ENCODE measurements at regions not wholly inside any gene's neighbourhood (a gene's known extent, or its start where the extent isn't known, plus 50 kb on each side); places are given as distances from the start of the nearest gene placed in this dataset.

DNA sequence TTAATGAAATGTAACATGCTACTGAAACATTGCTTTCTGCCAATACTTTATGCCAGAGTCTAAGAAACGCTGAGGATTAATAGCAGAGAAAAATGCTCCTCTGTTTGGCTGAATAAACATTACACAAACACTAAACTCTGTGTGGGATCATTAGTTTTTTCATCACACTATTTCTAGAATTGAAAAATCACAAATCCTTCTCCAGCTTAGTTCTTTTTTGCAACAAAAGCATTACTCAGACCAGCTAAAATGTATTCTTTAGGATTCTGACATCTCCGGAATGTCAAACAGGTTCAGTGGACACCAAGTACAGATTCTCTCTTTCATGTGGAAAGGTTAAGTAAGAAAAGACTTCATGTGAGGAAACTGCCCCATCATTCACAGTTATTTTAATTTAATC is 226.9 kb downstream of the SIM1 start:
- TF ChIP-seq, protein P1, sequence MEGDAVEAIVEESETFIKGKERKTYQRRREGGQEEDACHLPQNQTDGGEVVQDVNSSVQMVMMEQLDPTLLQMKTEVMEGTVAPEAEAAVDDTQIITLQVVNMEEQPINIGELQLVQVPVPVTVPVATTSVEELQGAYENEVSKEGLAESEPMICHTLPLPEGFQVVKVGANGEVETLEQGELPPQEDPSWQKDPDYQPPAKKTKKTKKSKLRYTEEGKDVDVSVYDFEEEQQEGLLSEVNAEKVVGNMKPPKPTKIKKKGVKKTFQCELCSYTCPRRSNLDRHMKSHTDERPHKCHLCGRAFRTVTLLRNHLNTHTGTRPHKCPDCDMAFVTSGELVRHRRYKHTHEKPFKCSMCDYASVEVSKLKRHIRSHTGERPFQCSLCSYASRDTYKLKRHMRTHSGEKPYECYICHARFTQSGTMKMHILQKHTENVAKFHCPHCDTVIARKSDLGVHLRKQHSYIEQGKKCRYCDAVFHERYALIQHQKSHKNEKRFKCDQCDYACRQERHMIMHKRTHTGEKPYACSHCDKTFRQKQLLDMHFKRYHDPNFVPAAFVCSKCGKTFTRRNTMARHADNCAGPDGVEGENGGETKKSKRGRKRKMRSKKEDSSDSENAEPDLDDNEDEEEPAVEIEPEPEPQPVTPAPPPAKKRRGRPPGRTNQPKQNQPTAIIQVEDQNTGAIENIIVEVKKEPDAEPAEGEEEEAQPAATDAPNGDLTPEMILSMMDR (IDR thresholded peaks at IDR 0.05; ENCODE audit: insufficient read depth, low read length), result no peak
- no peak for TF ChIP-seq POLR2AphosphoS5 (IDR thresholded peaks at IDR 0.05; ENCODE audit: low read depth)
- TF ChIP-seq, protein P2, sequence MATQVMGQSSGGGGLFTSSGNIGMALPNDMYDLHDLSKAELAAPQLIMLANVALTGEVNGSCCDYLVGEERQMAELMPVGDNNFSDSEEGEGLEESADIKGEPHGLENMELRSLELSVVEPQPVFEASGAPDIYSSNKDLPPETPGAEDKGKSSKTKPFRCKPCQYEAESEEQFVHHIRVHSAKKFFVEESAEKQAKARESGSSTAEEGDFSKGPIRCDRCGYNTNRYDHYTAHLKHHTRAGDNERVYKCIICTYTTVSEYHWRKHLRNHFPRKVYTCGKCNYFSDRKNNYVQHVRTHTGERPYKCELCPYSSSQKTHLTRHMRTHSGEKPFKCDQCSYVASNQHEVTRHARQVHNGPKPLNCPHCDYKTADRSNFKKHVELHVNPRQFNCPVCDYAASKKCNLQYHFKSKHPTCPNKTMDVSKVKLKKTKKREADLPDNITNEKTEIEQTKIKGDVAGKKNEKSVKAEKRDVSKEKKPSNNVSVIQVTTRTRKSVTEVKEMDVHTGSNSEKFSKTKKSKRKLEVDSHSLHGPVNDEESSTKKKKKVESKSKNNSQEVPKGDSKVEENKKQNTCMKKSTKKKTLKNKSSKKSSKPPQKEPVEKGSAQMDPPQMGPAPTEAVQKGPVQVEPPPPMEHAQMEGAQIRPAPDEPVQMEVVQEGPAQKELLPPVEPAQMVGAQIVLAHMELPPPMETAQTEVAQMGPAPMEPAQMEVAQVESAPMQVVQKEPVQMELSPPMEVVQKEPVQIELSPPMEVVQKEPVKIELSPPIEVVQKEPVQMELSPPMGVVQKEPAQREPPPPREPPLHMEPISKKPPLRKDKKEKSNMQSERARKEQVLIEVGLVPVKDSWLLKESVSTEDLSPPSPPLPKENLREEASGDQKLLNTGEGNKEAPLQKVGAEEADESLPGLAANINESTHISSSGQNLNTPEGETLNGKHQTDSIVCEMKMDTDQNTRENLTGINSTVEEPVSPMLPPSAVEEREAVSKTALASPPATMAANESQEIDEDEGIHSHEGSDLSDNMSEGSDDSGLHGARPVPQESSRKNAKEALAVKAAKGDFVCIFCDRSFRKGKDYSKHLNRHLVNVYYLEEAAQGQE (IDR thresholded peaks at IDR 0.05; ENCODE audit: insufficient replicate concordance, low read depth), result no peak

All from HL-60 (cell line).